OCI-LY7 (cell line): ENCODE measurements at regions not wholly inside any gene's neighbourhood (a gene's known extent, or its start where the extent isn't known, plus 50 kb on each side); places are given as distances from the start of the nearest gene placed in this dataset.
"Not testable (repeated sequence)": the region's sequence is repeated elsewhere in the genome, so short reads cannot be mapped to it uniquely, and the experiment has no call there.

Source experiments
- BruUV-seq: library from RNA; stranded (reverse); fragments of 400-500 nt; replicated peaks from 2 replicates; lab custom pipeline; 2021; lab: Mats Ljungman, UMichigan
- CTCF ChIA-PET: fragments of 300-600 bp; sonication (Branson Sonifier 250); formaldehyde crosslinking; loops from one replicate; lab custom pipeline; 2022; ENCODE audit warnings: antibody characterized with exemption; ENCODE audit not compliant: unreplicated experiment; lab: Charles Lee
- POLR2A ChIA-PET: fragments of 300-600 bp; sonication (Branson Sonifier 250); formaldehyde crosslinking; loops from one replicate; lab custom pipeline; 2022; ENCODE audit warnings: antibody characterized with exemption; lab: Charles Lee
- DNase-seq: peaks from one replicate; pipeline ENCODE4 v3.0.0-alpha.2; 2015; ENCODE audit warnings: low spot score
- H2AFZ ChIP-seq: fragments of 200-600 bp; sonication (generic), shearing (Covaris generic); 2 replicates; pipeline ENCODE4 v1.6.1; 2014; ENCODE audit warnings: mild to moderate bottlenecking, antibody characterized with exemption, low read length, moderate library complexity
- H3K27ac ChIP-seq: fragments of 200-600 bp; sonication (generic); 2 replicates; pipeline ENCODE4 v1.5.1; 2014; ENCODE audit warnings: mixed run types, low read depth, mild to moderate bottlenecking, moderate library complexity, low read length, inconsistent platforms; ENCODE audit not compliant: poor library complexity, severe bottlenecking
- H3K36me3 ChIP-seq: fragments of 200-600 bp; sonication (generic); 2 replicates; pipeline ENCODE4 v1.6.1; 2014; ENCODE audit warnings: mild to moderate bottlenecking, antibody characterized with exemption, low read length, moderate library complexity, mixed read lengths; ENCODE audit not compliant: insufficient read depth
- H3K4me1 ChIP-seq: fragments of 200-600 bp; sonication (generic); 2 replicates; pipeline ENCODE4 v1.5.1; 2014; ENCODE audit warnings: mild to moderate bottlenecking, low read length; ENCODE audit not compliant: insufficient read depth, poor library complexity, severe bottlenecking
- H3K4me2 ChIP-seq: fragments of 200-600 bp; sonication (generic); 2 replicates; pipeline ENCODE4 v1.6.1; 2014; ENCODE audit warnings: mild to moderate bottlenecking, low read length
- H3K4me3 ChIP-seq: fragments of 200-600 bp; sonication (generic); 2 replicates; pipeline ENCODE4 v1.5.1; 2014; ENCODE audit warnings: mild to moderate bottlenecking, low read depth, low read length; ENCODE audit not compliant: poor library complexity, severe bottlenecking
- H3K79me2 ChIP-seq: fragments of 200-600 bp; sonication (generic); 2 replicates; pipeline ENCODE4 v1.6.1; 2016; ENCODE audit warnings: low read depth, mild to moderate bottlenecking, low read length, moderate library complexity, mixed read lengths; ENCODE audit not compliant: insufficient read depth
- H3K9me2 ChIP-seq: fragments of 200-600 bp; sonication (generic); 2 replicates; pipeline ENCODE4 v1.6.1; 2016; ENCODE audit warnings: mild to moderate bottlenecking, low read length, mixed read lengths; ENCODE audit not compliant: insufficient read depth
- H3K9me3 ChIP-seq: fragments of 200-600 bp; sonication (generic); 2 replicates; pipeline ENCODE4 v1.6.1; 2014; ENCODE audit warnings: mild to moderate bottlenecking, mixed run types, low read length, mixed read lengths
- H4K20me1 ChIP-seq: fragments of 200-600 bp; sonication (generic); 2 replicates; pipeline ENCODE4 v1.6.1; 2014; ENCODE audit warnings: mild to moderate bottlenecking, antibody characterized with exemption, low read length, moderate library complexity, mixed read lengths; ENCODE audit not compliant: insufficient read depth
- CTCF ChIP-seq: fragments of 200-600 bp; sonication (generic); conservative IDR thresholded peaks from 2 replicates; pipeline ENCODE4 v1.5.1; 2014; ENCODE audit warnings: mild to moderate bottlenecking, antibody characterized with exemption, low read length, moderate library complexity, mixed read lengths
- EZH2phosphoT487 ChIP-seq: fragments of 200-600 bp; sonication (generic); IDR thresholded peaks from 2 replicates; pipeline ENCODE4 v1.6.1; 2018; ENCODE audit warnings: low read depth, borderline replicate concordance, mild to moderate bottlenecking, mixed run types, antibody characterized with exemption, low read length, moderate library complexity, mixed read lengths
- intact Hi-C: fragments of 100-400 bp; cut with micrococcal nuclease; formaldehyde crosslinking; loops from one replicate; pipeline ENCODE4 v1.10.0; 2022; ENCODE audit not compliant: unreplicated experiment

- Histone ChIP-seq H3K4me2 (no peak overlapping the region), H3K4me3 (no peak overlapping the region), H3K79me2 (no peaks in the 10 kb centered on the region), H2AFZ (no peak overlapping the region), H3K36me3 (no peaks in the 10 kb centered on the region), H3K4me1 (no peaks in the 10 kb centered on the region), H3K9me3 (no peaks in the 10 kb centered on the region), H4K20me1 (no peaks in the 10 kb centered on the region), H3K27ac (no peak overlapping the region), H3K9me2 (no peaks in the 10 kb centered on the region)
- BruUV-seq: no TSS peak
- no peak for DNase-seq
- CTCF ChIA-PET: no interaction called here
- TF ChIP-seq EZH2phosphoT487 (no peak), CTCF (no peak)
- POLR2A ChIA-PET: interaction anchor here (0.7 to 0.8 kb wide), 2 partner anchors 15 to 201 kb away, joined by 3 to 4 read pairs; no protein-coding TSS in a partner anchor
- intact Hi-C loops: no loop called here
These were observed 166.2 kb downstream of the INHBB start for GRCh38 chr2:120511947-120512710.

DNA sequence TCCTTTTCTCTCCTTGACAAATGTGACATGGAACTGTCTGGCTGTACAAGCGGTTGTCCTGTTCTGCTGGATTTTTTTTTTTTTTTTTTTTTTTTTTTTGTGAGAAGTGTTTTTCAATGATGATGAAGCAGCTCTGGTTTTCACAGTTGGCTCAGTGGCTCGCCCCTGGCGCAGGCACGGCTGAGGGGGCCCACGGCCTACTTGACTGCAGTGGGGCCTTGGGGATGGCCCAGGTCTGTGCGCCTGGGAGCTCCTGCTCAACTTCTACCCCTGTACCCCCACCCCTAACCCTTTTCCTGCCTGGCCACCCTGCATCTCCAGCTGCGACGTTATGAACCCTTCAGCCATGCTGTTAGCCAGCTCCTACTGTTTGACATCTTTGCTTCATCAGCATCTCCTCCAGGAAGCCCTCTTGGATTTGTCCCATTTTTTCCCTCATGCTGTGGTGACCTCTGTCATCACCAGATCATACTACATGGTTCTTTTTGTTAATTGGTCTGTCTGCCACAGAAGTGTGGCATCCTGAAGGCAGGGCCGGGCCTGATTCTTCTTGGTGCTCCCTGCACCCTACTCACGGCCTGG, 167.9 kb downstream of the INHBB start:
- TF ChIP-seq EZH2phosphoT487 (no peak), CTCF (no peak)

DNA sequence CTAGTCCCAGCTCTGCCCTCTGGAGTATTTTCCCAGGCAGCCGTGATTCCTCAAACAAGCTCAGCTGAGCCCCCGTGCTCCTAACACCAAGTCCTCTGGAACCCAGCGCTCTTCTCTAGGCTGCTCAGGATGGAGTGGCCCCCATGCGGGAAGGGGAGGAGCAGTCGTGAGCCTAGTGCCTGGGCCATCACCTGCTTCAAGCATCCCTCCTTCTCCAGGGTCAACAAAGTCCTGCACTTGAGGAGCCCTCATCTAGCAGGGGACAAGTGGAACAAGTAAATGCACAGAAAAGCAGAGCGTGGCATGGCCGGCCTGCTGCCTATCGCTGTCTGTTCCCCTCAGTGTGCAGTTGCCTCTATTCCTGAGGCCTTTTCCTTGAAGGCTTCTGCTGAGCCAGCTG, 168.6 kb downstream of the INHBB start:
- BruUV-seq: no TSS peak
- ChIA-PET CTCF (interaction anchor here (0.6 kb wide), 1 partner anchor 90 kb away, joined by 3 read pairs; no protein-coding TSS in a partner anchor), POLR2A (no interaction called here)
- no peaks in the 10 kb centered on the region for H3K4me1 ChIP-seq
- no peak for DNase-seq
- no peak overlapping the region for H3K4me2 ChIP-seq
- intact Hi-C loops: no loop called here
- no peak overlapping the region for H3K4me3 ChIP-seq
- no peaks in the 10 kb centered on the region for H3K79me2 ChIP-seq
- no peak overlapping the region for H2AFZ ChIP-seq
- no peaks in the 10 kb centered on the region for H3K9me3 ChIP-seq
- no peaks in the 10 kb centered on the region for H3K9me2 ChIP-seq
- H3K36me3 ChIP-seq: no peaks in the 10 kb centered on the region
- TF ChIP-seq CTCF (no peak), EZH2phosphoT487 (no peak)
- no peak overlapping the region for H3K27ac ChIP-seq
- H4K20me1 ChIP-seq: no peaks in the 10 kb centered on the region

More for the DNA sequence above, 167.9 kb downstream of the INHBB start:
- no peak overlapping the region for H2AFZ ChIP-seq
- no TSS peak for BruUV-seq
- H4K20me1 ChIP-seq: no peaks in the 10 kb centered on the region
- intact Hi-C loops: no loop called here
- H3K9me2 ChIP-seq: no peaks in the 10 kb centered on the region
- ChIA-PET POLR2A (interaction anchor here (0.6 to 0.7 kb wide), 2 partner anchors 180 to 370 kb away, joined by 3 to 5 read pairs; no protein-coding TSS in a partner anchor), CTCF (no interaction called here)
- H3K4me3 ChIP-seq: no peak overlapping the region
- no peak for DNase-seq
- H3K79me2 ChIP-seq: no peaks in the 10 kb centered on the region
- no peak overlapping the region for H3K27ac ChIP-seq
- no peaks in the 10 kb centered on the region for H3K36me3 ChIP-seq
- no peaks in the 10 kb centered on the region for H3K9me3 ChIP-seq
- no peaks in the 10 kb centered on the region for H3K4me1 ChIP-seq
- H3K4me2 ChIP-seq: no peak overlapping the region

GRCh38 chr2:120515066-120515758, 169.3 kb downstream of the INHBB start:
- intact Hi-C loops, H3K27ac ChIP-seq, H3K4me3 ChIP-seq, H3K9me3 ChIP-seq, H3K79me2 ChIP-seq, H4K20me1 ChIP-seq, H3K4me1 ChIP-seq, DNase-seq, BruUV-seq, H3K4me2 ChIP-seq, H2AFZ ChIP-seq, H3K36me3 ChIP-seq, POLR2A ChIA-PET, H3K9me2 ChIP-seq: not testable (repeated sequence)
- CTCF ChIA-PET: interaction anchor here (0.6 kb wide), 2 partner anchors 91 to 292 kb away, joined by 3 read pairs; no protein-coding TSS in a partner anchor
